ENCODE measurements at regions not wholly inside any gene's neighbourhood (a gene's known extent, or its start where the extent isn't known, plus 50 kb on each side); places are given as distances from the start of the nearest gene placed in this dataset.
A peak's percentile ranks its signal among the peaks of the same experiment; 100 is the strongest.

- no peak for DNase-seq (ENCODE audit: low read depth, low spot score)
- ATAC-seq: no peak
- ChIA-PET CTCF (no interaction called here), POLR2A (no interaction called here)
- BruUV-seq (replicated peaks): no TSS peak
- no peak overlapping the region for H3K27ac ChIP-seq (ENCODE audit: low read length)
- in situ Hi-C loops (cut with HindIII; ENCODE audit: low pct_unique_long_range_greater_than_20kb, low sequenced_read_pairs): no loop called here
- TF ChIP-seq, protein P1, sequence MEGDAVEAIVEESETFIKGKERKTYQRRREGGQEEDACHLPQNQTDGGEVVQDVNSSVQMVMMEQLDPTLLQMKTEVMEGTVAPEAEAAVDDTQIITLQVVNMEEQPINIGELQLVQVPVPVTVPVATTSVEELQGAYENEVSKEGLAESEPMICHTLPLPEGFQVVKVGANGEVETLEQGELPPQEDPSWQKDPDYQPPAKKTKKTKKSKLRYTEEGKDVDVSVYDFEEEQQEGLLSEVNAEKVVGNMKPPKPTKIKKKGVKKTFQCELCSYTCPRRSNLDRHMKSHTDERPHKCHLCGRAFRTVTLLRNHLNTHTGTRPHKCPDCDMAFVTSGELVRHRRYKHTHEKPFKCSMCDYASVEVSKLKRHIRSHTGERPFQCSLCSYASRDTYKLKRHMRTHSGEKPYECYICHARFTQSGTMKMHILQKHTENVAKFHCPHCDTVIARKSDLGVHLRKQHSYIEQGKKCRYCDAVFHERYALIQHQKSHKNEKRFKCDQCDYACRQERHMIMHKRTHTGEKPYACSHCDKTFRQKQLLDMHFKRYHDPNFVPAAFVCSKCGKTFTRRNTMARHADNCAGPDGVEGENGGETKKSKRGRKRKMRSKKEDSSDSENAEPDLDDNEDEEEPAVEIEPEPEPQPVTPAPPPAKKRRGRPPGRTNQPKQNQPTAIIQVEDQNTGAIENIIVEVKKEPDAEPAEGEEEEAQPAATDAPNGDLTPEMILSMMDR (IDR thresholded peaks at IDR 0.05): no peak
- TF ChIP-seq REST (IDR thresholded peaks at IDR 0.05; ENCODE audit: insufficient read depth in 1 of 2, low read depth in 2 of 2, low read length in 1 of 2) (no peak), SIN3A (IDR thresholded peaks at IDR 0.05; ENCODE audit: borderline replicate concordance, insufficient read depth, low read depth, low read length) (no peak), POLR2AphosphoS5 (IDR thresholded peaks at IDR 0.05; ENCODE audit: low read depth, low read length) (no peak), TCF7L2 (IDR thresholded peaks at IDR 0.05; ENCODE audit: low read depth, low read length) (no peak)
- no peaks in the 10 kb centered on the region for H3K27me3 ChIP-seq (ENCODE audit: control insufficient read depth, insufficient read depth, low read length)
- no peaks in the 10 kb centered on the region for H3K4me1 ChIP-seq (ENCODE audit: control insufficient read depth, insufficient read depth, low read length)
- H3K4me3 ChIP-seq (ENCODE audit: low read depth in 2 of 2, low read length in 2 of 2): no peak overlapping the region
- H3K36me3 ChIP-seq (ENCODE audit: control insufficient read depth, insufficient read depth, low read length): no peaks in the 10 kb centered on the region
- intact Hi-C loops (cut with micrococcal nuclease; ENCODE audit: unreplicated experiment): no loop called here
- no peaks in the 10 kb centered on the region for H3K9me3 ChIP-seq (ENCODE audit: control insufficient read depth, insufficient read depth, low read depth, low read length)
Observed at GRCh38 chr6:95690328-95690727, 113.0 kb downstream of the MANEA start.

- intact Hi-C loops (cut with micrococcal nuclease; ENCODE audit: unreplicated experiment): no loop called here
Observed at GRCh38 chr6:95693108-95693507, 115.8 kb downstream of the MANEA start.

More at GRCh38 chr6:95693108-95693507, 115.8 kb downstream of the MANEA start:
- ATAC-seq (no peak), DNase-seq (ENCODE audit: low read depth, low spot score) (no peak)
- no peaks in the 10 kb centered on the region for H3K4me1 ChIP-seq (ENCODE audit: control insufficient read depth, insufficient read depth, low read length)
- no peak overlapping the region for H3K27ac ChIP-seq (ENCODE audit: low read length)
- in situ Hi-C loops (cut with HindIII; ENCODE audit: low pct_unique_long_range_greater_than_20kb, low sequenced_read_pairs): no loop called here
- ChIA-PET POLR2A (no interaction called here), CTCF (no interaction called here)
- TF ChIP-seq, protein P1 (IDR thresholded peaks at IDR 0.05): no peak
- TF ChIP-seq POLR2AphosphoS5 (IDR thresholded peaks at IDR 0.05; ENCODE audit: low read depth, low read length) (no peak), REST (IDR thresholded peaks at IDR 0.05; ENCODE audit: insufficient read depth in 1 of 2, low read depth in 2 of 2, low read length in 1 of 2) (peak; percentile 79 to 81), TCF7L2 (IDR thresholded peaks at IDR 0.05; ENCODE audit: low read depth, low read length) (no peak), SIN3A (IDR thresholded peaks at IDR 0.05; ENCODE audit: borderline replicate concordance, insufficient read depth, low read depth, low read length) (no peak)
- no peaks in the 10 kb centered on the region for H3K27me3 ChIP-seq (ENCODE audit: control insufficient read depth, insufficient read depth, low read length)
- H3K9me3 ChIP-seq (ENCODE audit: control insufficient read depth, insufficient read depth, low read depth, low read length): no peaks in the 10 kb centered on the region
- no TSS peak for BruUV-seq (replicated peaks)
- no peak overlapping the region for H3K4me3 ChIP-seq (ENCODE audit: low read depth in 2 of 2, low read length in 2 of 2)
- H3K36me3 ChIP-seq (ENCODE audit: control insufficient read depth, insufficient read depth, low read length): no peaks in the 10 kb centered on the region

All from Panc1 (cell line).